Heart left ventricle (tissue), 16 donors: ENCODE measurements at regions not wholly inside any gene's neighbourhood (a gene's known extent, or its start where the extent isn't known, plus 50 kb on each side); places are given as distances from the start of the nearest gene placed in this dataset.

Source experiments
- ATAC-seq, 4 donors: fragments of 200-7000 bp; cut with Tn5 transposase; one replicate each; pipeline ENCODE4 v1.9.1; 2020 to 2022; ENCODE audit warnings: moderate library complexity in 4 of 4, mild to moderate bottlenecking in 3 of 4, moderate number of reproducible peaks in 1 of 4
- DNase-seq, 5 donors: peaks; one replicate each; pipeline ENCODE4 v3.0.0-alpha.2; 2020
- H3K27ac ChIP-seq, 12 donors: fragments of 200-600 bp; sonication (generic) in 4 of 12; one replicate each; pipeline versions ENCODE4 v1.5.0 to v1.8.0; 2016 to 2022; ENCODE audit warnings: mild to moderate bottlenecking in 2 of 12
- H3K27me3 ChIP-seq, 9 donors: fragments of 200-600 bp; sonication (generic) in 2 of 9; one replicate each; pipeline versions ENCODE4 v1.5.1 to v1.8.0; 2016 to 2022; ENCODE audit warnings: mild to moderate bottlenecking in 3 of 9
- H3K36me3 ChIP-seq, 9 donors: fragments of 200-600 bp; sonication (generic) in 2 of 9; one replicate each; pipeline versions ENCODE4 v1.5.0 to v1.8.0; 2018 to 2022; ENCODE audit warnings: mild to moderate bottlenecking in 2 of 9
- H3K4me1 ChIP-seq, 12 donors: fragments of 200-600 bp; sonication (generic) in 4 of 12; one replicate each; pipeline versions ENCODE4 v1.5.0 to v1.8.0; 2016 to 2022; ENCODE audit warnings: mild to moderate bottlenecking in 3 of 12
- H3K4me3 ChIP-seq, 12 donors: fragments of 200-600 bp; sonication (generic) in 4 of 12; one replicate each; pipeline versions ENCODE4 v1.5.0 to v1.8.0; 2017 to 2022; ENCODE audit warnings: mild to moderate bottlenecking in 9 of 12, moderate library complexity in 4 of 12
- H3K9me3 ChIP-seq, 12 donors: fragments of 200-600 bp; sonication (generic) in 4 of 12; one replicate each; pipeline versions ENCODE4 v1.5.0 to v1.8.0; 2016 to 2022; ENCODE audit warnings: mild to moderate bottlenecking in 1 of 12
- CTCF ChIP-seq, 12 donors: fragments of 200-600 bp; sonication (generic) in 4 of 12; IDR thresholded peaks; one replicate each; pipeline versions ENCODE4 v1.5.0 to v1.8.0; 2018 to 2022; ENCODE audit warnings: antibody characterized with exemption in 12 of 12, mild to moderate bottlenecking in 5 of 12
- POLR2A ChIP-seq, 2 donors: fragments of 450-650 bp; IDR thresholded peaks; one replicate each; pipeline ENCODE4 v1.6.1; 2017; ENCODE audit warnings: antibody characterized with exemption in 2 of 2, mild to moderate bottlenecking in 2 of 2, moderate library complexity in 2 of 2
- WGBS, 4 donors: extraction: QIAGEN DNeasy Blood & Tissue Kit in 2 of 4; methylation state at CpG; one replicate each; pipeline versions ENCODE4 v1.1.5 to v1.1.7; 2013 to 2018; 5-methylcytosine and 5-hydroxymethylcytosine counted together
- intact Hi-C, 10 donors: fragments of 100-400 bp; cut with DNase I; formaldehyde crosslinking; loops; one replicate each; pipeline versions ENCODE4 v1.11.1 to v1.14.2; 2022
- donor health status: ischemic (EF 13 %, LVEDD 7.1; RV severe dilation, severe dysfunction).
- donor health status: healthy with polysubstance abuse.
- donor health status: DM: no; HTN: yes; CAD: no.
- donor health status: DM: no; HTN: no; CAD: no.
- donor health status: ischemic (EF 25% LVEDD 6.9; RV normal size, moderate dysfunction).
- donor health status: ischemic (EF 25% LVEDD 5.7; RV mildly dilated, moderate dysfunction).
- donor health status: healthy.
- donor health status: DM: yes; HTN: yes; CAD: no.
- donor health status: ischemic (EF 35%, LVEDD 5.7; RV mildly dilated, moderate dysfunction).
- donor health status: nonischemic (EF 11% LVEDD 7.7; RV severe dilation, severe dysfunction).
- donor health status: DM: yes; HTN: yes; CAD: no.
- donor health status: PGD.
- donor health status: ischemic (EF 29% LVEDD 5.4; RV normal size, mild dysfunction).
- donor health status: nonischemic (EF 23%, LVEDD 6.1; RV moderate dilation, normal function).

GRCh38 chr6:56739836-56740815, 97.4 kb upstream of the DST start:
- H3K4me3 ChIP-seq = no peak overlapping the region
- intact Hi-C loops = no loop called here
- WGBS, 4 donors = 98 to 100% (median 98%) methylated on average over 8 of the region's 8 CpGs
- H3K27ac ChIP-seq = peak overlapping the region in 3 of 12 donors; percentile 12 to 48 (median 32)
- no peaks in the 10 kb centered on the region for H3K9me3 ChIP-seq
- TF ChIP-seq CTCF (IDR thresholded peaks at IDR 0.05) = no peak
- no peak for TF ChIP-seq POLR2A (IDR thresholded peaks at IDR 0.05)
- no peak for ATAC-seq
- no peaks in the 10 kb centered on the region for H3K36me3 ChIP-seq
- DNase-seq = no peak
- peaks cover 0 to 57% (median 33%) of the 10 kb centered on the region in 12 donors for H3K4me1 ChIP-seq
- no peaks in the 10 kb centered on the region for H3K27me3 ChIP-seq

- no peaks in the 10 kb centered on the region for H3K27me3 ChIP-seq
- no peaks in the 10 kb centered on the region for H3K9me3 ChIP-seq
- DNase-seq = no peak
- intact Hi-C loops = no loop called here
- peaks cover 0 to 20% (median 0%) of the 10 kb centered on the region in 9 donors for H3K36me3 ChIP-seq
- H3K27ac ChIP-seq = no peak overlapping the region
- no peak for ATAC-seq
- H3K4me3 ChIP-seq = no peak overlapping the region
- WGBS, 4 donors = 94 to 97% (median 96%) methylated on average over 4 of the region's 4 CpGs
- TF ChIP-seq CTCF (IDR thresholded peaks at IDR 0.05) = no peak
- peaks cover 0 to 26% (median 18%) of the 10 kb centered on the region in 12 donors for H3K4me1 ChIP-seq
These were observed 94.1 kb upstream of the DST start for GRCh38 chr6:56736804-56737203.

- Histone ChIP-seq H3K9me3 (no peaks in the 10 kb centered on the region), H3K27me3 (no peaks in the 10 kb centered on the region), H3K4me1 (peaks cover 0 to 25% (median 18%) of the 10 kb centered on the region in 12 donors), H3K36me3 (peaks cover 0 to 20% (median 0%) of the 10 kb centered on the region in 9 donors), H3K4me3 (no peak overlapping the region), H3K27ac (no peak overlapping the region)
- intact Hi-C loops = no loop called here
- no peak for DNase-seq
- no peak for ATAC-seq
- WGBS, 4 donors = 91 to 97% (median 94%) methylated on average over 2 of the region's 2 CpGs
- TF ChIP-seq CTCF (IDR thresholded peaks at IDR 0.05) (no peak), POLR2A (IDR thresholded peaks at IDR 0.05) (no peak)
These were observed 91.6 kb upstream of the DST start for GRCh38 chr6:56734335-56734734.

- Histone ChIP-seq H3K36me3 (peaks cover 0 to 20% (median 0%) of the 10 kb centered on the region in 9 donors), H3K9me3 (no peaks in the 10 kb centered on the region), H3K27me3 (no peaks in the 10 kb centered on the region), H3K4me1 (peaks cover 0 to 27% (median 19%) of the 10 kb centered on the region in 12 donors), H3K4me3 (no peak overlapping the region), H3K27ac (peak overlapping the region in 1 of 12 donors; percentile 70)
- DNase-seq = no peak
- 90 to 100% (median 95%) methylated on average over 1 of the region's 1 CpG for WGBS, 4 donors
- no peak for ATAC-seq
- intact Hi-C loops = no loop called here
- TF ChIP-seq POLR2A (IDR thresholded peaks at IDR 0.05) = no peak
- no peak for TF ChIP-seq CTCF (IDR thresholded peaks at IDR 0.05)
These were observed 90.6 kb upstream of the DST start for GRCh38 chr6:56733211-56733697.
